HepG2 (cell line): ENCODE measurements at regions not wholly inside any gene's neighbourhood (a gene's known extent, or its start where the extent isn't known, plus 50 kb on each side); places are given as distances from the start of the nearest gene placed in this dataset.

Experiments
- ATAC-seq: fragments of 200-7000 bp; cut with Tn5 transposase; 3 replicates; pipeline ENCODE4 v1.9.1; 2020; ENCODE audit warnings: mild to moderate bottlenecking, moderate library complexity
- BruUV-seq: library from RNA; stranded (reverse); fragments of 400-500 nt; replicated peaks from 2 replicates; lab custom pipeline; 2021; lab: Mats Ljungman, UMichigan
- CTCF ChIA-PET: fragments of 300-600 bp; formaldehyde crosslinking; extraction: SDS; loops from one replicate; lab custom pipeline; 2021; ENCODE audit warnings: low total read pairs, inconsistent platforms, low intra/inter-chr PET ratio; lab: Yijun Ruan, JAX
- POLR2A ChIA-PET: fragments of 350-600 bp; sonication (Branson Sonifier 250); formaldehyde crosslinking; loops from one replicate; lab custom pipeline; 2020; ENCODE audit warnings: antibody characterized with exemption, inconsistent platforms; lab: Yijun Ruan, JAX
- DNase-seq: peaks from one replicate; pipeline ENCODE4 v3.0.0-alpha.2; 2015; ENCODE audit warnings: low spot score
- FAIRE-seq: peaks from 3 replicates; lab custom pipeline; 2011; peaks lifted over from hg19 to GRCh38; lab: Jason Lieb, UNC
- H2AFZ ChIP-seq: one replicate; pipeline ENCODE4 v1.6.1; 2011; ENCODE audit warnings: low read length, inconsistent platforms
- H3K27ac ChIP-seq: fragments of 300-600 bp; 3 replicates; pipeline ENCODE4 v1.8.0; 2011; ENCODE audit warnings: mixed run types, mild to moderate bottlenecking, mixed read lengths, low read length, inconsistent platforms; ENCODE audit not compliant: insufficient read depth; ENCODE audit errors: extremely low read length
- H3K27me3 ChIP-seq, 2 experiments: fragments of 200-600 bp in 1 of 2; 2 replicates in 1 of 2; 3 replicates in 1 of 2; pipeline versions ENCODE4 v1.6.0 to v1.8.0; 2011; ENCODE audit warnings: low read length in 2 of 2, mild to moderate bottlenecking in 2 of 2, moderate library complexity in 2 of 2, inconsistent platforms in 1 of 2; ENCODE audit not compliant: insufficient read depth in 2 of 2, control insufficient read depth in 1 of 2
- H3K36me3 ChIP-seq, 2 experiments: fragments of 200-600 bp in 1 of 2; replicated peaks in 1 of 2; 2 replicates in 1 of 2; 3 replicates in 1 of 2; pipeline versions ENCODE4 v1.5.1 to v1.8.0; 2011; ENCODE audit warnings: low read length in 2 of 2, inconsistent platforms in 1 of 2; ENCODE audit not compliant: insufficient read depth in 2 of 2, control insufficient read depth in 1 of 2
- H3K4me1 ChIP-seq: 2 replicates; pipeline ENCODE4 v1.5.1; 2012; ENCODE audit warnings: low read length, inconsistent platforms; ENCODE audit not compliant: insufficient read depth
- H3K4me2 ChIP-seq: 2 replicates; pipeline ENCODE4 v1.6.0; 2011; ENCODE audit warnings: low read depth, low read length, inconsistent platforms
- H3K4me3 ChIP-seq, 3 experiments: fragments of 200-600 bp in 1 of 3; sonication (generic), shearing (Covaris generic) in 1 of 3; replicated peaks in 1 of 3; 2 replicates each; pipeline ENCODE4 v1.5.1; 2011 to 2016; ENCODE audit warnings: low read length in 3 of 3, inconsistent platforms in 2 of 3, low read depth in 2 of 3, mild to moderate bottlenecking in 2 of 3, control low read depth in 1 of 3, mixed read lengths in 1 of 3; ENCODE audit not compliant: insufficient read depth in 1 of 3
- H3K79me2 ChIP-seq: one replicate; pipeline ENCODE4 v1.6.1; 2011; ENCODE audit warnings: low read length, inconsistent platforms; ENCODE audit not compliant: insufficient read depth
- H3K9ac ChIP-seq: 2 replicates; pipeline ENCODE4 v1.6.0; 2011; ENCODE audit warnings: mild to moderate bottlenecking, low read depth, low read length, inconsistent platforms; ENCODE audit not compliant: insufficient read depth
- H3K9me3 ChIP-seq: 2 replicates; pipeline ENCODE4 v1.5.1; 2012; ENCODE audit warnings: mild to moderate bottlenecking, low read length
- H4K20me1 ChIP-seq: 2 replicates; pipeline ENCODE4 v1.6.0; 2011; ENCODE audit warnings: inconsistent platforms, mild to moderate bottlenecking, low read length, moderate library complexity; ENCODE audit not compliant: insufficient read depth
- KLF9 ChIP-seq: IDR thresholded peaks from 2 replicates; pipeline ENCODE4 v1.6.1; 2016; ENCODE audit warnings: low read depth
- NR2F1 ChIP-seq, 2 experiments: fragments of 450-650 bp in 1 of 2; formaldehyde crosslinking in 1 of 2; IDR thresholded peaks; 2 replicates each; pipeline versions ENCODE4 v1.5.0 to v1.6.1; 2016 to 2020; ENCODE audit warnings: mild to moderate bottlenecking in 1 of 2, missing compliant biosample characterization in 1 of 2, missing genetic modification reagents in 1 of 2, moderate library complexity in 1 of 2
- SMAD3 ChIP-seq: sonication (generic); formaldehyde crosslinking; IDR thresholded peaks from 2 replicates; pipeline ENCODE4 v1.4.0; 2020; ENCODE audit warnings: missing genetic modification reagents
- in situ Hi-C: cut with HindIII; loops from 2 replicates; pipeline ENCODE4 v1.10.0; 2017; ENCODE audit warnings: low pct_unique_long_range_greater_than_20kb; ENCODE audit not compliant: extremely low pct_ligation_motif_present
- intact Hi-C: fragments of 100-400 bp; cut with micrococcal nuclease; formaldehyde crosslinking; loops from one replicate; pipeline ENCODE4 v1.10.0; 2022; ENCODE audit not compliant: unreplicated experiment
- TF ChIP-seq, protein P1 (sequence below): sonication (generic); formaldehyde crosslinking; IDR thresholded peaks from 2 replicates; pipeline ENCODE4 v1.4.0; 2020; ENCODE audit warnings: missing genetic modification reagents, borderline replicate concordance

DNA sequence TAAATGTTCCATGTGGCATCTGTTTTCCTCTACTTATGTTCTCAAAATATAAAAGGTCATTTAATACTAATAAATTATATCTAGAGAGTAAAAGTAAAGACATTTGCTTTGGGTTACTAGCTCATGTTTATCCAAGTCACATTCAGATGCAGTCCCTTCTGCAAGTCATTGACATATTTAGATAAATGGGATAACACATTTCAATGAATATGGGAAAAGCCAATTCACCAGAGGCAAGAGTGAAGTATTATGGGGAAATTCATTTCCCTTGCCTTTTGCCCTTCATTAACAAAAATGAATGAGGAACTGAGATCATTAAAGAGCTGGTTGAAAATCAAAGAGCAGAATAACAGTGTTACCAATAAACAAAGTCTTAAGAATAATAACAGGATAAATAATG is 306.2 kb upstream of the FSTL5 start:
- H3K9me3 ChIP-seq = no peaks in the 10 kb centered on the region
- DNase-seq (no peak), ATAC-seq (no peak), FAIRE-seq (no peak)
- no peaks in the 10 kb centered on the region for H3K79me2 ChIP-seq
- no peak overlapping the region for H3K27ac ChIP-seq
- no peaks in the 10 kb centered on the region for H4K20me1 ChIP-seq
- no peaks in the 10 kb centered on the region for H3K4me1 ChIP-seq
- no peak overlapping the region for H3K4me3 ChIP-seq
- H3K27me3 ChIP-seq = peaks cover 0 to 1% of the 10 kb centered on the region in 2 experiments; a peak in 1 of 5 replicates
- ChIA-PET CTCF (no interaction called here), POLR2A (no interaction called here)
- no peaks in the 10 kb centered on the region for H3K36me3 ChIP-seq
- in situ Hi-C loops (no loop called here), intact Hi-C loops (loop anchor here (10.0 kb wide), 1 partner anchor 1145 kb away; no protein-coding TSS in a partner anchor)
- no peak overlapping the region for H3K4me2 ChIP-seq
- TF ChIP-seq NR2F1 (CRISPR knock-in tag; IDR thresholded peaks at IDR 0.05) = no peak
- no peak for TF ChIP-seq KLF9 (CRISPR knock-in tag)
- TF ChIP-seq, protein P1, sequence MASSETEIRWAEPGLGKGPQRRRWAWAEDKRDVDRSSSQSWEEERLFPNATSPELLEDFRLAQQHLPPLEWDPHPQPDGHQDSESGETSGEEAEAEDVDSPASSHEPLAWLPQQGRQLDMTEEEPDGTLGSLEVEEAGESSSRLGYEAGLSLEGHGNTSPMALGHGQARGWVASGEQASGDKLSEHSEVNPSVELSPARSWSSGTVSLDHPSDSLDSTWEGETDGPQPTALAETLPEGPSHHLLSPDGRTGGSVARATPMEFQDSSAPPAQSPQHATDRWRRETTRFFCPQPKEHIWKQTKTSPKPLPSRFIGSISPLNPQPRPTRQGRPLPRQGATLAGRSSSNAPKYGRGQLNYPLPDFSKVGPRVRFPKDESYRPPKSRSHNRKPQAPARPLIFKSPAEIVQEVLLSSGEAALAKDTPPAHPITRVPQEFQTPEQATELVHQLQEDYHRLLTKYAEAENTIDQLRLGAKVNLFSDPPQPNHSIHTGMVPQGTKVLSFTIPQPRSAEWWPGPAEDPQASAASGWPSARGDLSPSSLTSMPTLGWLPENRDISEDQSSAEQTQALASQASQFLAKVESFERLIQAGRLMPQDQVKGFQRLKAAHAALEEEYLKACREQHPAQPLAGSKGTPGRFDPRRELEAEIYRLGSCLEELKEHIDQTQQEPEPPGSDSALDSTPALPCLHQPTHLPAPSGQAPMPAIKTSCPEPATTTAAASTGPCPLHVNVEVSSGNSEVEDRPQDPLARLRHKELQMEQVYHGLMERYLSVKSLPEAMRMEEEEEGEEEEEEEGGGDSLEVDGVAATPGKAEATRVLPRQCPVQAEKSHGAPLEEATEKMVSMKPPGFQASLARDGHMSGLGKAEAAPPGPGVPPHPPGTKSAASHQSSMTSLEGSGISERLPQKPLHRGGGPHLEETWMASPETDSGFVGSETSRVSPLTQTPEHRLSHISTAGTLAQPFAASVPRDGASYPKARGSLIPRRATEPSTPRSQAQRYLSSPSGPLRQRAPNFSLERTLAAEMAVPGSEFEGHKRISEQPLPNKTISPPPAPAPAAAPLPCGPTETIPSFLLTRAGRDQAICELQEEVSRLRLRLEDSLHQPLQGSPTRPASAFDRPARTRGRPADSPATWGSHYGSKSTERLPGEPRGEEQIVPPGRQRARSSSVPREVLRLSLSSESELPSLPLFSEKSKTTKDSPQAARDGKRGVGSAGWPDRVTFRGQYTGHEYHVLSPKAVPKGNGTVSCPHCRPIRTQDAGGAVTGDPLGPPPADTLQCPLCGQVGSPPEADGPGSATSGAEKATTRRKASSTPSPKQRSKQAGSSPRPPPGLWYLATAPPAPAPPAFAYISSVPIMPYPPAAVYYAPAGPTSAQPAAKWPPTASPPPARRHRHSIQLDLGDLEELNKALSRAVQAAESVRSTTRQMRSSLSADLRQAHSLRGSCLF (CRISPR knock-in tag) = no peak
- TF ChIP-seq SMAD3 (CRISPR knock-in tag) = no peak
- no TSS peak for BruUV-seq
- no peak overlapping the region for H3K9ac ChIP-seq
- no peak overlapping the region for H2AFZ ChIP-seq
